Gastroesophageal sphincter (tissue), 4 donors: ENCODE measurements at regions not wholly inside any gene's neighbourhood (a gene's known extent, or its start where the extent isn't known, plus 50 kb on each side); places are given as distances from the start of the nearest gene placed in this dataset.
"Not testable (repeated sequence)": the region's sequence is repeated elsewhere in the genome, so short reads cannot be mapped to it uniquely, and the experiment has no call there.

ENCODE experiments used
- ATAC-seq: fragments of 150-250 bp; one replicate; pipeline ENCODE4 v1.9.1; 2016; ENCODE audit warnings: mild to moderate bottlenecking, moderate library complexity
- H3K27ac ChIP-seq, 4 donors: fragments of 200-600 bp; sonication (generic) in 3 of 4; 1 replicate in 3 of 4; 2 replicates in 1 of 4; pipeline ENCODE4 v1.5.1; 2016 to 2019
- H3K27me3 ChIP-seq: fragments of 200-600 bp; sonication (generic); one replicate; pipeline ENCODE4 v1.5.1; 2019
- H3K36me3 ChIP-seq, 2 donors: fragments of 200-600 bp; sonication (generic); one replicate each; pipeline ENCODE4 v1.5.1; 2019; ENCODE audit warnings: control low read depth in 1 of 2
- H3K4me1 ChIP-seq, 3 donors: fragments of 200-600 bp; sonication (generic); 1 replicate in 2 of 3; 2 replicates in 1 of 3; pipeline ENCODE4 v1.5.1; 2016 to 2019; ENCODE audit warnings: control low read depth in 2 of 3
- H3K4me3 ChIP-seq, 2 donors: fragments of 200-600 bp; sonication (generic); one replicate each; pipeline ENCODE4 v1.5.1; 2019; ENCODE audit warnings: mild to moderate bottlenecking in 1 of 2, moderate library complexity in 1 of 2
- H3K9me3 ChIP-seq, 3 donors: fragments of 200-600 bp; sonication (generic); one replicate each; pipeline ENCODE4 v1.5.1; 2017 to 2019; ENCODE audit warnings: control low read depth in 2 of 3
- CTCF ChIP-seq, 4 experiments: fragments of 200-600 bp in 2 of 4; fragments of 450-650 bp in 2 of 4; sonication (generic) in 1 of 4; IDR thresholded peaks; one replicate each; pipeline ENCODE4 v1.5.1; 2017 to 2019; ENCODE audit warnings: antibody characterized with exemption in 4 of 4, mild to moderate bottlenecking in 2 of 4, moderate library complexity in 2 of 4
- EP300 ChIP-seq: sonication (generic); formaldehyde crosslinking; IDR thresholded peaks from one replicate; pipeline ENCODE4 v1.6.1; 2017; ENCODE audit warnings: antibody characterized with exemption, mild to moderate bottlenecking
- POLR2A ChIP-seq, 2 donors: fragments of 450-650 bp; IDR thresholded peaks; one replicate each; pipeline ENCODE4 v1.6.1; 2017; ENCODE audit warnings: antibody characterized with exemption in 2 of 2, mild to moderate bottlenecking in 2 of 2, moderate library complexity in 1 of 2
- POLR2AphosphoS5 ChIP-seq: sonication (generic); formaldehyde crosslinking; IDR thresholded peaks from one replicate; pipeline ENCODE4 v1.6.1; 2017; ENCODE audit warnings: antibody characterized with exemption
- WGBS, 2 donors: methylation state at CpG; one replicate each; pipeline ENCODE4 v1.1.5; 2018; ENCODE audit warnings: low coverage in 1 of 2; 5-methylcytosine and 5-hydroxymethylcytosine counted together

GRCh38 chr20:26010224-26010941, 313.7 kb upstream of the ZNF337 start:
- 2 to 23% methylated on average over 5 to 6 of the region's 13 CpGs for WGBS, 2 donors

DNA sequence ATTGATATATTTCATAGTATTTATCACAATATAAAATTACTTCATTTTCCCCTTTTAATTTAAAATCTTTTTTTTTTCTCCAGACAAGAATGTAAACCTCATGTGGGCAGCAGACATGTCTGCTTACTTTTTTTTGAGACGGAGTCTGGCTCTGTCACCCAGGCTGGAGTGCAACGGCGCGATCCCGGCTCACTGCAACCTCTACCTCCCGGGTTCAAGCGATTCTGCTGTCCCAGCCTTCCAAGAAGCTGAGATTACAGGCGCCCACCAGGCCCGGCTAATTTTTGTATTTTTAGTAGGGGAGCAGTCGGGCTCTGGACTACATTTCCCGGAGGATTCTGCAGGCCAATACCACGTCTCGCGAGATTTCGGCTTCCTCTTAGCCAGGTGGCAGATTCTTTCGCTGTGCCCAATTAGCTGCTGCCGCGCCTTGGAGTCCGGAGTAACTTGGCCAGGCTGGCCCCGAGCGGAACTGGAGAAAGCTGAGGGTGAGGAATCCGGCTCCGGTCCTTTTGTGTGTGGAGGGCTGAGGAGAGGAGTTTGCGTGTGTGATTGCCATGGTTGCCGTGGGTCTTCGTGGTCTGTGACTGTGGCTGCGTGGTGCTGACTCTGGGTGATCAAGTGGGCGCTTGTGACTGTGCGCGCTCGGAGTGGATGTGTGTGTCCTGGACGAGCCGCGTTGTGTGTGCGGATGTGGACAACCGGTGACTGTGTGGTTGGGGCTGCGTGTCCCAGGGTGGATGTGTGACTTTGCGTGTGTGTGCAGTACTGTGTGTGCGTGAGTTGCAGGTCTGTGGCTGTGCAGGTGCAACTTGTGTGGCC, 313.0 kb upstream of the ZNF337 start:
- peak overlapping the region; percentile 62 to 69 for H3K4me3 ChIP-seq
- peak overlapping the region; percentile 66 to 85 (median 84) for H3K27ac ChIP-seq
- H3K36me3 ChIP-seq, ATAC-seq, H3K4me1 ChIP-seq, H3K9me3 ChIP-seq, H3K27me3 ChIP-seq: not testable (repeated sequence)
- TF ChIP-seq POLR2AphosphoS5 (peak; percentile 58), POLR2A (IDR thresholded peaks at IDR 0.05) (peak in 1 of 2 donors; percentile 23)
- 28 to 67% methylated on average over 4 to 12 of the region's 39 CpGs for WGBS, 2 donors

More at GRCh38 chr20:26010224-26010941, 313.7 kb upstream of the ZNF337 start:
- H3K9me3 ChIP-seq, H3K4me1 ChIP-seq, H3K27me3 ChIP-seq, ATAC-seq, H3K36me3 ChIP-seq: not testable (repeated sequence)
- H3K27ac ChIP-seq, result peak overlapping the region; percentile 66 to 85 (median 84)
- H3K4me3 ChIP-seq, result peak overlapping the region; percentile 62 to 69

- not testable (repeated sequence) for H3K4me3 ChIP-seq, ATAC-seq, H3K27me3 ChIP-seq, H3K27ac ChIP-seq, H3K36me3 ChIP-seq, H3K4me1 ChIP-seq, H3K9me3 ChIP-seq
- WGBS, 2 donors, result 82 to 95% methylated on average over 2 to 3 of the region's 9 CpGs
These were observed 311.4 kb upstream of the ZNF337 start for GRCh38 chr20:26008026-26008425.

GRCh38 chr20:26006164-26006563, 309.5 kb upstream of the ZNF337 start:
- H3K4me3 ChIP-seq, H3K36me3 ChIP-seq, ATAC-seq, H3K9me3 ChIP-seq, H3K27ac ChIP-seq, H3K27me3 ChIP-seq, H3K4me1 ChIP-seq: not testable (repeated sequence)
- 92 to 100% methylated on average over 1 to 2 of the region's 4 CpGs for WGBS, 2 donors

GRCh38 chr20:26003959-26004358, 307.3 kb upstream of the ZNF337 start:
- not testable (repeated sequence) for H3K27ac ChIP-seq, ATAC-seq
- 86% methylated on average over 1 of the region's 3 CpGs; no CpG with 5 or more reads in 1 of the 2 donors for WGBS, 2 donors

GRCh38 chr20:25997367-25998038, 300.9 kb upstream of the ZNF337 start:
- not testable (repeated sequence) for H3K4me1 ChIP-seq, H3K27me3 ChIP-seq, H3K27ac ChIP-seq, H3K36me3 ChIP-seq, ATAC-seq, H3K9me3 ChIP-seq, H3K4me3 ChIP-seq
- 62 to 76% methylated on average over 5 to 16 of the region's 16 CpGs for WGBS, 2 donors

More at GRCh38 chr20:26003959-26004358, 307.3 kb upstream of the ZNF337 start:
- not testable (repeated sequence) for H3K4me3 ChIP-seq, H3K27me3 ChIP-seq, H3K36me3 ChIP-seq, H3K9me3 ChIP-seq, H3K4me1 ChIP-seq

DNA sequence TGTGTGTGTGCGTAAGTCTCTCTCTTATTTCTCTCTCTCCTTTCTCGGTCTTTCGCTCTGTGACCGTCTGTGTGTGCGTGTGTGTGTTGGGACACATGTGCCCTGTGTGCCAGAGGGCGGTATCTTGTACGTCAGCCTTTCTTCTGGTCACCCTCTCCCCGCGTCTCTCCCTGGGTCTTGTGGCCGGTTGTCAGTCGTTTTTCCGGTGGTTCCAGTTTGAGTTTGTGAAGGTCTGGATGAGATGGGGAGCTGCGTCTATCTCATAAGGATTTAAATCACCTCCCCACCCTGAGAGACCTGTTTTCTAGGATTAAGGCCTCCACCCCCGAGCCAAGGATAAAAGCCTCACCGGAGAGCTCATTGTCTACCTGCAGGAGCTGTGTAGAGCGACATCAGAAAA, 295.5 kb upstream of the ZNF337 start:
- H3K36me3 ChIP-seq, result no peaks in the 10 kb centered on the region
- no peaks in the 10 kb centered on the region for H3K9me3 ChIP-seq
- H3K27ac ChIP-seq, result no peak overlapping the region
- ATAC-seq, result no peak
- TF ChIP-seq POLR2AphosphoS5 (no peak), CTCF (IDR thresholded peaks at IDR 0.05) (no peak), EP300 (no peak), POLR2A (IDR thresholded peaks at IDR 0.05) (no peak)
- H3K4me3 ChIP-seq, result no peak overlapping the region
- peaks cover 18% of the 10 kb centered on the region for H3K27me3 ChIP-seq
- 82 to 86% methylated on average over 6 to 9 of the region's 16 CpGs for WGBS, 2 donors
- peaks cover 0 to 5% (median 0%) of the 10 kb centered on the region in 3 donors for H3K4me1 ChIP-seq

- TF ChIP-seq POLR2AphosphoS5 (no peak), EP300 (no peak), CTCF (IDR thresholded peaks at IDR 0.05) (no peak), POLR2A (IDR thresholded peaks at IDR 0.05) (no peak)
- Histone ChIP-seq H3K9me3 (no peaks in the 10 kb centered on the region), H3K4me1 (peaks cover 0 to 9% (median 0%) of the 10 kb centered on the region in 3 donors), H3K27ac (no peak overlapping the region), H3K36me3 (no peaks in the 10 kb centered on the region), H3K4me3 (no peak overlapping the region), H3K27me3 (peaks cover 17% of the 10 kb centered on the region)
- ATAC-seq, result no peak
- 89 to 100% methylated on average over 2 to 7 of the region's 16 CpGs for WGBS, 2 donors
These were observed 295.1 kb upstream of the ZNF337 start for GRCh38 chr20:25991756-25992130.
